Neural progenitor cell (in vitro differentiated cells): ENCODE measurements at regions not wholly inside any gene's neighbourhood (a gene's known extent, or its start where the extent isn't known, plus 50 kb on each side); places are given as distances from the start of the nearest gene placed in this dataset.
"Not testable (repeated sequence)": the region's sequence is repeated elsewhere in the genome, so short reads cannot be mapped to it uniquely, and the experiment has no call there.

ENCODE experiments used
- CTCF ChIP-seq: fragments of 200-600 bp; sonication (generic); IDR thresholded peaks from 2 replicates; pipeline ENCODE4 v1.5.1; 2017; ENCODE audit warnings: antibody characterized with exemption, mild to moderate bottlenecking
- EZH2 ChIP-seq: fragments of 200-600 bp; sonication (generic); IDR thresholded peaks from 2 replicates; pipeline ENCODE4 v1.6.1; 2017; ENCODE audit warnings: antibody characterized with exemption, mild to moderate bottlenecking, moderate library complexity
- EZH2phosphoT487 ChIP-seq: fragments of 200-600 bp; sonication (generic); IDR thresholded peaks from 2 replicates; pipeline ENCODE4 v1.6.1; 2017; ENCODE audit warnings: antibody characterized with exemption

GRCh38 chr9:87388708-87389107, 109.0 kb upstream of the DAPK1 start:
- TF ChIP-seq CTCF, EZH2, EZH2phosphoT487: not testable (repeated sequence)
